ENCODE measurements at regions not wholly inside any gene's neighbourhood (a gene's known extent, or its start where the extent isn't known, plus 50 kb on each side); places are given as distances from the start of the nearest gene placed in this dataset.

DNA sequence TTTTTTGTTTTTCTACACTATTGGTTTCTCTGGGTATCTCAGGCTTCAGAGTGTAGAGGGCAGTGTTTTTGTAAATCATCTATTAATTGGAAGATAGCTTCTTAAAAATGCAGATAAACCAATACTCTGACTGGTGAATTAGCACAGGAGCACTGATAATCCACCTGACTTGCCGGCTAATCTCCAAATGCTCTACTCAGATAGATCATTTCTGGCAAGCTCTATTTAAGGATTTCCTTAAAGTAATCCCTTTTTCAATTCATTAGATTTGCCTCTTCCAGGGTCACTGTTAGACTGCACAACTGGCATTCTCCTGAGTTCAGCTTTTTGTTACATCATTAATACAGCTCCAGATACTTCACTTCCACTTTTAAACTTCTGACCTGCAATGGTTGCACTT, 1390.3 kb upstream of the NUDT12 start:
- no peak for TF ChIP-seq POLR2AphosphoS5 (IDR thresholded peaks at IDR 0.05)
- TF ChIP-seq, protein P1, sequence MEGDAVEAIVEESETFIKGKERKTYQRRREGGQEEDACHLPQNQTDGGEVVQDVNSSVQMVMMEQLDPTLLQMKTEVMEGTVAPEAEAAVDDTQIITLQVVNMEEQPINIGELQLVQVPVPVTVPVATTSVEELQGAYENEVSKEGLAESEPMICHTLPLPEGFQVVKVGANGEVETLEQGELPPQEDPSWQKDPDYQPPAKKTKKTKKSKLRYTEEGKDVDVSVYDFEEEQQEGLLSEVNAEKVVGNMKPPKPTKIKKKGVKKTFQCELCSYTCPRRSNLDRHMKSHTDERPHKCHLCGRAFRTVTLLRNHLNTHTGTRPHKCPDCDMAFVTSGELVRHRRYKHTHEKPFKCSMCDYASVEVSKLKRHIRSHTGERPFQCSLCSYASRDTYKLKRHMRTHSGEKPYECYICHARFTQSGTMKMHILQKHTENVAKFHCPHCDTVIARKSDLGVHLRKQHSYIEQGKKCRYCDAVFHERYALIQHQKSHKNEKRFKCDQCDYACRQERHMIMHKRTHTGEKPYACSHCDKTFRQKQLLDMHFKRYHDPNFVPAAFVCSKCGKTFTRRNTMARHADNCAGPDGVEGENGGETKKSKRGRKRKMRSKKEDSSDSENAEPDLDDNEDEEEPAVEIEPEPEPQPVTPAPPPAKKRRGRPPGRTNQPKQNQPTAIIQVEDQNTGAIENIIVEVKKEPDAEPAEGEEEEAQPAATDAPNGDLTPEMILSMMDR (IDR thresholded peaks at IDR 0.05): no peak
- TF ChIP-seq POLR2A (IDR thresholded peaks at IDR 0.05): no peak

All from sigmoid colon (tissue), 4 donors.